A673 (cell line): ENCODE measurements at regions not wholly inside any gene's neighbourhood (a gene's known extent, or its start where the extent isn't known, plus 50 kb on each side); places are given as distances from the start of the nearest gene placed in this dataset.

ENCODE experiments used
- EZH2 ChIP-seq: fragments of 200-600 bp; sonication (generic); IDR thresholded peaks from 2 replicates; pipeline ENCODE4 v1.6.1; 2017; ENCODE audit warnings: borderline replicate concordance, low read depth, mild to moderate bottlenecking, mixed read lengths, antibody characterized with exemption, low read length; ENCODE audit not compliant: poor library complexity, severe bottlenecking
- TF ChIP-seq, protein P1 (sequence below): fragments of 300-800, 200-600 bp; sonication (generic); conservative IDR thresholded peaks from 2 replicates; pipeline ENCODE4 v1.5.1; 2017; ENCODE audit warnings: low read depth, mild to moderate bottlenecking, antibody characterized with exemption, low read length, moderate library complexity, mixed read lengths

DNA sequence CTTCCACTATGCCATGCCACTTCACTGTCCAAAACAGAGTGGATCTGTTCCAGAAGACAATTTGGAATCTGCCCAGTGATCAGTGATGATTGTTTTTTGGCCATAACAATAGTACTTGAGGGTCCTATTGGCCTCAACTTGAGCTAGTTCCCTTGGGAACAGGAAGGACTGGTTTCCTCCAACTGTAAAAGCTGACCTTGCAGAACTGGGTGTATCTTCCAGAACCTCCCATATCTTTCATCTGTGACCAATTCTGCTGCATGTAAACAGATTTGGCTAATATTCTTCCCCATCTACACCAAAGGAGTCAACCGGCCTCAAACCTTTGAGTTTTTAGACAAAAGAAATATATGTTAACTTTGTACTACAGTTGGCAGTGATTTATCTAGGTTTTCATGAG, 165.1 kb upstream of the TRPC5 start:
- TF ChIP-seq, protein P1, sequence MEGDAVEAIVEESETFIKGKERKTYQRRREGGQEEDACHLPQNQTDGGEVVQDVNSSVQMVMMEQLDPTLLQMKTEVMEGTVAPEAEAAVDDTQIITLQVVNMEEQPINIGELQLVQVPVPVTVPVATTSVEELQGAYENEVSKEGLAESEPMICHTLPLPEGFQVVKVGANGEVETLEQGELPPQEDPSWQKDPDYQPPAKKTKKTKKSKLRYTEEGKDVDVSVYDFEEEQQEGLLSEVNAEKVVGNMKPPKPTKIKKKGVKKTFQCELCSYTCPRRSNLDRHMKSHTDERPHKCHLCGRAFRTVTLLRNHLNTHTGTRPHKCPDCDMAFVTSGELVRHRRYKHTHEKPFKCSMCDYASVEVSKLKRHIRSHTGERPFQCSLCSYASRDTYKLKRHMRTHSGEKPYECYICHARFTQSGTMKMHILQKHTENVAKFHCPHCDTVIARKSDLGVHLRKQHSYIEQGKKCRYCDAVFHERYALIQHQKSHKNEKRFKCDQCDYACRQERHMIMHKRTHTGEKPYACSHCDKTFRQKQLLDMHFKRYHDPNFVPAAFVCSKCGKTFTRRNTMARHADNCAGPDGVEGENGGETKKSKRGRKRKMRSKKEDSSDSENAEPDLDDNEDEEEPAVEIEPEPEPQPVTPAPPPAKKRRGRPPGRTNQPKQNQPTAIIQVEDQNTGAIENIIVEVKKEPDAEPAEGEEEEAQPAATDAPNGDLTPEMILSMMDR: no peak
- TF ChIP-seq EZH2: no peak
